Left lung (tissue), 4 donors: ENCODE measurements at regions not wholly inside any gene's neighbourhood (a gene's known extent, or its start where the extent isn't known, plus 50 kb on each side); places are given as distances from the start of the nearest gene placed in this dataset.

Experiments
- ATAC-seq: fragments of 200-7000 bp; cut with Tn5 transposase; one replicate; pipeline ENCODE4 v1.9.1; 2020; ENCODE audit warnings: moderate library complexity
- DNase-seq, 4 donors: peaks; one replicate each; pipeline ENCODE4 v3.0.0-alpha.2; 2013 to 2020
- H3K27ac ChIP-seq, 2 donors: fragments of 200-600 bp; sonication (generic) in 1 of 2; one replicate each; pipeline versions ENCODE4 v1.5.0 to v1.8.0; 2020 to 2021
- H3K27me3 ChIP-seq, 2 donors: fragments of 200-600 bp; sonication (generic) in 1 of 2; one replicate each; pipeline versions ENCODE4 v1.5.0 to v1.8.0; 2020 to 2021
- H3K36me3 ChIP-seq, 2 donors: fragments of 200-600 bp; sonication (generic) in 1 of 2; one replicate each; pipeline versions ENCODE4 v1.5.0 to v1.8.0; 2020 to 2021
- H3K4me1 ChIP-seq, 2 donors: fragments of 200-600 bp; one replicate each; pipeline ENCODE4 v1.8.0; 2021
- H3K4me3 ChIP-seq, 2 donors: fragments of 200-600 bp; sonication (generic) in 1 of 2; one replicate each; pipeline versions ENCODE4 v1.5.0 to v1.8.0; 2020 to 2021; ENCODE audit warnings: mild to moderate bottlenecking in 1 of 2
- H3K9me3 ChIP-seq, 2 donors: fragments of 200-600 bp; sonication (generic) in 1 of 2; one replicate each; pipeline versions ENCODE4 v1.5.0 to v1.8.0; 2020 to 2021
- intact Hi-C, 2 donors: fragments of 100-400 bp; cut with DNase I; formaldehyde crosslinking; loops; one replicate each; pipeline versions ENCODE4 v1.11.2 to v1.14.2; 2022
- TF ChIP-seq, protein P1 (sequence below), 2 donors: fragments of 200-600 bp; sonication (generic) in 1 of 2; IDR thresholded peaks; one replicate each; pipeline versions ENCODE4 v1.5.0 to v1.8.0; 2021; ENCODE audit warnings: antibody characterized with exemption in 2 of 2
- donor health status: DM: no; HTN: yes; CAD: no.
- donor health status: DM: no; HTN: no; CAD: no.

DNA sequence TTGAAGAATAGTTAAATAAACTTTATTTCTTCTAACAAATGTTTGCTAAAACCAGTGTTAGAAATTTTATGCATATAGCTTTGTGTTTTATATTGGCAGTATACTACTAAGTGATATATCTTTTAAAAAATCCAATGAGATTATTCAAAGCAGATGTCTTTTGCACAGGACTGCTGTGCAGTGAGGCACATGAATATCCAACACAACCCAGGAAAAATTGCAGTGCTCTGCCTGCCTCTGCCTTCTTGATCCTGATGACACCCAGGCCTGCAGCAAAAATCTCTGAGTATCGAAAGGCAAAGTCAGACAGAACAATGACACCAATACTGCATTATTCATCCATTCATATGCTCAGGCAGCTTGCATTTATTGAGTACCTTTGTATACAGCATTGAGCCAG is 1076.5 kb upstream of the ARRDC3 start:
- H3K4me3 ChIP-seq = no peak overlapping the region
- intact Hi-C loops = no loop called here
- H3K9me3 ChIP-seq = peaks cover 0 to 4% of the 10 kb centered on the region in 2 donors
- no peaks in the 10 kb centered on the region for H3K36me3 ChIP-seq
- H3K27ac ChIP-seq = no peak overlapping the region
- no peaks in the 10 kb centered on the region for H3K4me1 ChIP-seq
- TF ChIP-seq, protein P1, sequence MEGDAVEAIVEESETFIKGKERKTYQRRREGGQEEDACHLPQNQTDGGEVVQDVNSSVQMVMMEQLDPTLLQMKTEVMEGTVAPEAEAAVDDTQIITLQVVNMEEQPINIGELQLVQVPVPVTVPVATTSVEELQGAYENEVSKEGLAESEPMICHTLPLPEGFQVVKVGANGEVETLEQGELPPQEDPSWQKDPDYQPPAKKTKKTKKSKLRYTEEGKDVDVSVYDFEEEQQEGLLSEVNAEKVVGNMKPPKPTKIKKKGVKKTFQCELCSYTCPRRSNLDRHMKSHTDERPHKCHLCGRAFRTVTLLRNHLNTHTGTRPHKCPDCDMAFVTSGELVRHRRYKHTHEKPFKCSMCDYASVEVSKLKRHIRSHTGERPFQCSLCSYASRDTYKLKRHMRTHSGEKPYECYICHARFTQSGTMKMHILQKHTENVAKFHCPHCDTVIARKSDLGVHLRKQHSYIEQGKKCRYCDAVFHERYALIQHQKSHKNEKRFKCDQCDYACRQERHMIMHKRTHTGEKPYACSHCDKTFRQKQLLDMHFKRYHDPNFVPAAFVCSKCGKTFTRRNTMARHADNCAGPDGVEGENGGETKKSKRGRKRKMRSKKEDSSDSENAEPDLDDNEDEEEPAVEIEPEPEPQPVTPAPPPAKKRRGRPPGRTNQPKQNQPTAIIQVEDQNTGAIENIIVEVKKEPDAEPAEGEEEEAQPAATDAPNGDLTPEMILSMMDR (IDR thresholded peaks at IDR 0.05) = no peak
- DNase-seq (no peak), ATAC-seq (no peak)
- no peaks in the 10 kb centered on the region for H3K27me3 ChIP-seq

DNA sequence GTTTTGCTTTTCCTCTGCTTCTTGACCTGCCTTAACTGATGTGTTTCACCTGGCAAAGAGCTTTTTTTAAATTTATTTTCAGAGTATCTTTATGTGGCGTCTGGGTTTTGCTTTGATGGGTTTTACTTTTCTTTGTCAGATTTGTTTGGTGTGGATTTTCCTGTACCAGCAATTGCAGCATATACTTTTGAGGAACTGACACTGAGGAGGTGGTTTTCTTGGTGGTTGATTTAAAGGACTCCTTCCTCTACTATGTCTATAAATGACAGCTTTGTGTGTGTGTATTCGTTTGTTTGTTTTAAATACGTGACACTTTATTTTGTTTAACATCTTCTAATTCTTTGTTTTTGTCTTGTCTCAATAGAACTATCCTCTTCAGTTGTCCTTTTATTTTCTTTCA is 1071.9 kb upstream of the ARRDC3 start:
- no peak for DNase-seq
- no peaks in the 10 kb centered on the region for H3K9me3 ChIP-seq
- TF ChIP-seq, protein P1 (IDR thresholded peaks at IDR 0.05) = no peak
- H3K4me3 ChIP-seq = no peak overlapping the region
- intact Hi-C loops = no loop called here
- H3K4me1 ChIP-seq = no peaks in the 10 kb centered on the region
- H3K36me3 ChIP-seq = no peaks in the 10 kb centered on the region
- ATAC-seq = no peak
- no peaks in the 10 kb centered on the region for H3K27me3 ChIP-seq
- no peak overlapping the region for H3K27ac ChIP-seq

DNA sequence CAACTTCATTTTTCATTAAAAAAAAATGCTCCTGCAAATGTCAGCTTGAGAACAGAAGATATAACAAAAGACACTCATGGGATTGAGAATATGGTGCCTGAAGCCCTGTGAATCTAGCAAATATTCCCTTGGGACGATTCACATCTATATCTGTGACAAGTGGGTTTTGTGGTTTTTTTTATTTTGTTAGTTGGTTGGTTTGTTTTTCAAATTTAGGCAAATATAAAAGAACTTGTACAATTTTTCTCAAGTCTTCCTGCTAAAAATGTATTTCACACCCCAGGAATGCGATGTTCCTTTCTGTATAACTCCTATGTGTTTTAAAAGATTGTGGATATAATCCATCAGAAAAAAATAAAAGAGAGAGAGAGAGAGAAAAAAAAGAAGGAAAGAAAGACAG is 1061.8 kb upstream of the ARRDC3 start:
- no peak for DNase-seq
- Histone ChIP-seq H3K36me3 (no peaks in the 10 kb centered on the region), H3K27me3 (no peaks in the 10 kb centered on the region), H3K4me3 (no peak overlapping the region), H3K4me1 (no peaks in the 10 kb centered on the region), H3K27ac (no peak overlapping the region), H3K9me3 (peaks cover 0 to 11% of the 10 kb centered on the region in 2 donors)
- TF ChIP-seq, protein P1 (IDR thresholded peaks at IDR 0.05) = no peak
- intact Hi-C loops = no loop called here
- no peak for ATAC-seq

- peak in 1 of 4 donors; percentile 39 for DNase-seq
- H3K27ac ChIP-seq = no peak overlapping the region
- no peaks in the 10 kb centered on the region for H3K4me1 ChIP-seq
- no peak for ATAC-seq
- H3K4me3 ChIP-seq = no peak overlapping the region
- intact Hi-C loops = no loop called here
- H3K27me3 ChIP-seq = no peaks in the 10 kb centered on the region
- H3K9me3 ChIP-seq = peaks cover 0 to 35% of the 10 kb centered on the region in 2 donors
- no peaks in the 10 kb centered on the region for H3K36me3 ChIP-seq
- TF ChIP-seq, protein P1 (IDR thresholded peaks at IDR 0.05) = no peak
Observed at GRCh38 chr5:92435781-92436180, 1052.7 kb upstream of the ARRDC3 start.

GRCh38 chr5:92429646-92430045 is 1046.5 kb upstream of the ARRDC3 start:
- H3K27me3 ChIP-seq = no peaks in the 10 kb centered on the region
- intact Hi-C loops = no loop called here
- peaks cover 0 to 15% of the 10 kb centered on the region in 2 donors for H3K9me3 ChIP-seq
- TF ChIP-seq, protein P1 (IDR thresholded peaks at IDR 0.05) = no peak
- no peaks in the 10 kb centered on the region for H3K36me3 ChIP-seq
- ATAC-seq = no peak
- H3K27ac ChIP-seq = no peak overlapping the region
- no peak for DNase-seq
- H3K4me3 ChIP-seq = no peak overlapping the region
- H3K4me1 ChIP-seq = no peaks in the 10 kb centered on the region
